Bronchial epithelial cell (primary cell): ENCODE measurements at regions not wholly inside any gene's neighbourhood (a gene's known extent, or its start where the extent isn't known, plus 50 kb on each side); places are given as distances from the start of the nearest gene placed in this dataset.

Experiments
- DNase-seq: peaks from one replicate; pipeline ENCODE4 v3.0.0-alpha.2; 2010; ENCODE audit warnings: low read depth
- FAIRE-seq: peaks from 2 replicates; lab custom pipeline; 2011; peaks lifted over from hg19 to GRCh38; lab: Jason Lieb, UNC
- H3K27me3 ChIP-seq: 2 replicates; pipeline ENCODE4 v1.5.1; 2011; ENCODE audit warnings: low read length; ENCODE audit not compliant: control insufficient read depth, insufficient read depth
- H3K36me3 ChIP-seq: 2 replicates; pipeline ENCODE4 v1.5.1; 2011; ENCODE audit warnings: low read length; ENCODE audit not compliant: control insufficient read depth, insufficient read depth
- H3K4me3 ChIP-seq: 2 replicates; pipeline ENCODE4 v1.5.1; 2011; ENCODE audit warnings: mild to moderate bottlenecking, low read depth, low read length, control low read depth
- TF ChIP-seq, protein P1 (sequence below): IDR thresholded peaks from 2 replicates; pipeline ENCODE4 v1.5.1; 2011; ENCODE audit warnings: mild to moderate bottlenecking, moderate library complexity, low read length, control low read depth, inconsistent platforms; ENCODE audit not compliant: insufficient read depth, severe bottlenecking

- FAIRE-seq: no peak
- H3K27me3 ChIP-seq: no peaks in the 10 kb centered on the region
- no peaks in the 10 kb centered on the region for H3K36me3 ChIP-seq
- DNase-seq: no peak
- no peak overlapping the region for H3K4me3 ChIP-seq
- TF ChIP-seq, protein P1, sequence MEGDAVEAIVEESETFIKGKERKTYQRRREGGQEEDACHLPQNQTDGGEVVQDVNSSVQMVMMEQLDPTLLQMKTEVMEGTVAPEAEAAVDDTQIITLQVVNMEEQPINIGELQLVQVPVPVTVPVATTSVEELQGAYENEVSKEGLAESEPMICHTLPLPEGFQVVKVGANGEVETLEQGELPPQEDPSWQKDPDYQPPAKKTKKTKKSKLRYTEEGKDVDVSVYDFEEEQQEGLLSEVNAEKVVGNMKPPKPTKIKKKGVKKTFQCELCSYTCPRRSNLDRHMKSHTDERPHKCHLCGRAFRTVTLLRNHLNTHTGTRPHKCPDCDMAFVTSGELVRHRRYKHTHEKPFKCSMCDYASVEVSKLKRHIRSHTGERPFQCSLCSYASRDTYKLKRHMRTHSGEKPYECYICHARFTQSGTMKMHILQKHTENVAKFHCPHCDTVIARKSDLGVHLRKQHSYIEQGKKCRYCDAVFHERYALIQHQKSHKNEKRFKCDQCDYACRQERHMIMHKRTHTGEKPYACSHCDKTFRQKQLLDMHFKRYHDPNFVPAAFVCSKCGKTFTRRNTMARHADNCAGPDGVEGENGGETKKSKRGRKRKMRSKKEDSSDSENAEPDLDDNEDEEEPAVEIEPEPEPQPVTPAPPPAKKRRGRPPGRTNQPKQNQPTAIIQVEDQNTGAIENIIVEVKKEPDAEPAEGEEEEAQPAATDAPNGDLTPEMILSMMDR: no peak
These were observed 443.6 kb upstream of the AR start for GRCh38 chrX:67100031-67100884.

DNA sequence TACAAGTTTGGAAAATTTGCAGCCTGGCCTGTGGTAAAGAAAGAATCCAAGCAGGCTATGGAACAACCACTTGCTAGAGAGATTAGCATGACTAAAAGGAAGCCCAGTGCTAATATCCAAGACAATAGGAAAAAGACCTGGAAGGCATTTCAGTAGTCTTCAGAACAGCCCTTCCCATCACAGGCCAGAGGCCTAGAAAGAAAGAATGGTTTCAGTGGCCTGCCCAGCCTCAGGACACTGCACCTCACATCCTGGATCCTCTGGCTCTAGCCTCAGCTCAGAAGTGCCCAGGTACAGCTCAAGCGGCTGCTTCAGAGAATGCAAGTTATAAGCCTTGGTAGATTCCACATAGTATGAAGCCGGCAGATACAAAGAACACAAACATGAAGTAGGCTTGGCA, 449.8 kb upstream of the AR start:
- H3K27me3 ChIP-seq: no peaks in the 10 kb centered on the region
- H3K4me3 ChIP-seq: no peak overlapping the region
- FAIRE-seq (no peak), DNase-seq (no peak)
- TF ChIP-seq, protein P1: no peak
- no peaks in the 10 kb centered on the region for H3K36me3 ChIP-seq

GRCh38 chrX:67050760-67051159, 411.9 kb upstream of the EDA2R start:
- FAIRE-seq (no peak), DNase-seq (no peak)
- no peaks in the 10 kb centered on the region for H3K36me3 ChIP-seq
- H3K4me3 ChIP-seq: no peak overlapping the region
- H3K27me3 ChIP-seq: no peaks in the 10 kb centered on the region
- TF ChIP-seq, protein P1: no peak

DNA sequence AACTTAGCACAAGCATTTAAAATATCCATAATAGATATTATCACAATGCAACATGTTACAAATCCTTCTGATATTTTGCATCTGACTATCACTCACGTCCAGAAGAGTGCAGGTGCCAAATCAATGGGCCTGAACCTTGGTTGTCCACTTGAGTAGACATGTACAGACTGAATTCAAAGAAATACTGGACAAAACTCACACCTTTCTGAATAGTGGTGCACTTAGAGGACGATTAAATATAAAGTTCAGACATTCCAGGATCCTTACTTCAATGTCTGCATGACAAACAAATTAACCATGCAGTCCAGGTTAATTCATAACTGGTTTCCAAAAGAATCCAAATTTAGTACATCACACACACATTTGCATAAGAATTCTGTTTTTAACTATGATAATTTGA, 406.0 kb upstream of the EDA2R start:
- DNase-seq (no peak), FAIRE-seq (no peak)
- Histone ChIP-seq H3K4me3 (no peak overlapping the region), H3K36me3 (no peaks in the 10 kb centered on the region), H3K27me3 (no peaks in the 10 kb centered on the region)
- TF ChIP-seq, protein P1: no peak

GRCh38 chrX:67044029-67044653, 405.3 kb upstream of the EDA2R start:
- no peak for DNase-seq
- no peak for FAIRE-seq
- TF ChIP-seq, protein P1: no peak
- no peaks in the 10 kb centered on the region for H3K36me3 ChIP-seq
- no peak overlapping the region for H3K4me3 ChIP-seq
- H3K27me3 ChIP-seq: no peaks in the 10 kb centered on the region
